ENCODE measurements at regions not wholly inside any gene's neighbourhood (a gene's known extent, or its start where the extent isn't known, plus 50 kb on each side); places are given as distances from the start of the nearest gene placed in this dataset.

- no peak for DNase-seq
These were observed 62.1 kb downstream of the VCX3A start for GRCh38 chrX:6472652-6473342.

GRCh38 chrX:6468706-6469105, 66.2 kb downstream of the VCX3A start:
- no peak for DNase-seq

GRCh38 chrX:6465756-6466155, 69.2 kb downstream of the VCX3A start:
- no peak for DNase-seq

GRCh38 chrX:6464726-6465125, 70.2 kb downstream of the VCX3A start:
- peak; percentile 2 to 15 for DNase-seq

- DNase-seq, result no peak
These were observed 73.9 kb downstream of the VCX3A start for GRCh38 chrX:6460893-6461490.

- no peak for DNase-seq
These were observed 78.7 kb downstream of the VCX3A start for GRCh38 chrX:6456196-6456595.

GRCh38 chrX:6449946-6450345, 85.0 kb downstream of the VCX3A start:
- DNase-seq, result no peak

GRCh38 chrX:6448003-6448402, 86.9 kb downstream of the VCX3A start:
- DNase-seq, result no peak

GRCh38 chrX:6446582-6446981, 88.3 kb downstream of the VCX3A start:
- no peak for DNase-seq

- no peak for DNase-seq
These were observed 94.3 kb downstream of the VCX3A start for GRCh38 chrX:6440648-6441047.

GRCh38 chrX:6432226-6432625, 102.7 kb downstream of the VCX3A start:
- DNase-seq, result no peak

- no peak for DNase-seq
These were observed 127.4 kb downstream of the VCX3A start for GRCh38 chrX:6407542-6407941.

- DNase-seq, result no peak
These were observed 148.1 kb downstream of the VCX3A start for GRCh38 chrX:6386837-6387236.

GRCh38 chrX:6384921-6385320, 150.0 kb downstream of the VCX3A start:
- no peak for DNase-seq

- no peak for DNase-seq
These were observed 150.5 kb downstream of the VCX3A start for GRCh38 chrX:6384371-6384770.

- peak; percentile 28 to 34 for DNase-seq
These were observed 151.0 kb downstream of the VCX3A start for GRCh38 chrX:6383917-6384316.

GRCh38 chrX:6383488-6383887, 151.4 kb downstream of the VCX3A start:
- no peak for DNase-seq

GRCh38 chrX:6382284-6382683, 152.6 kb downstream of the VCX3A start:
- DNase-seq, result no peak

GRCh38 chrX:6377103-6377764, 148.6 kb upstream of the NLGN4X start:
- no peak for DNase-seq

- no peak for DNase-seq
These were observed 145.9 kb upstream of the NLGN4X start for GRCh38 chrX:6374556-6374955.

- no peak for DNase-seq
These were observed 144.3 kb upstream of the NLGN4X start for GRCh38 chrX:6372981-6373380.

GRCh38 chrX:6371353-6371752, 142.7 kb upstream of the NLGN4X start:
- no peak for DNase-seq

- DNase-seq, result no peak
These were observed 134.5 kb upstream of the NLGN4X start for GRCh38 chrX:6363188-6363587.

- DNase-seq, result no peak
These were observed 96.8 kb upstream of the NLGN4X start for GRCh38 chrX:6325437-6325836.

Measured in NCI-H187 (cell line).